Limb (tissue), 2 donors: ENCODE measurements at regions not wholly inside any gene's neighbourhood (a gene's known extent, or its start where the extent isn't known, plus 50 kb on each side); places are given as distances from the start of the nearest gene placed in this dataset.
"Not testable (repeated sequence)": the region's sequence is repeated elsewhere in the genome, so short reads cannot be mapped to it uniquely, and the experiment has no call there.

Experiments used
- DNase-seq, 2 donors: peaks; one replicate each; pipeline ENCODE4 v3.0.0-alpha.2; 2016; ENCODE audit errors: extremely low spot score in 2 of 2

DNA sequence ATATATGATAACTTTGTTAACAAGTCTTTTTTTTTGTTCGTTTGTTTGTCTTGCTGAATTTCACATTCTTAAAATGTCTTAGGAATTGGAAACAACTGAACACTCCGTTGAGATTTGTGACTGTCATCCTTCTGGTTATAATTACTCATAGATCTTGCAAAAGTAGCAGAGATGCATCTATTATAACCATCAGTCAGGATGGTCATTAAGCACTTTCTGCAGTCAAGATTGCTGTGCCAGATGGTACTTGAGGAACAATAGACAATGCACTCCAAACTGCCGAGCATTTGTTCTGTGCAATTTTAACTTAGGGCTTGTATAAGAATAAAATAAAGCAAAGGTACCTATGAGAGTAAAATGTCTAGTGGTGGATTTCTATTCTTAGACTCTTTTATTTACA, 710.1 kb upstream of the KCND2 start:
- no peak for DNase-seq

DNA sequence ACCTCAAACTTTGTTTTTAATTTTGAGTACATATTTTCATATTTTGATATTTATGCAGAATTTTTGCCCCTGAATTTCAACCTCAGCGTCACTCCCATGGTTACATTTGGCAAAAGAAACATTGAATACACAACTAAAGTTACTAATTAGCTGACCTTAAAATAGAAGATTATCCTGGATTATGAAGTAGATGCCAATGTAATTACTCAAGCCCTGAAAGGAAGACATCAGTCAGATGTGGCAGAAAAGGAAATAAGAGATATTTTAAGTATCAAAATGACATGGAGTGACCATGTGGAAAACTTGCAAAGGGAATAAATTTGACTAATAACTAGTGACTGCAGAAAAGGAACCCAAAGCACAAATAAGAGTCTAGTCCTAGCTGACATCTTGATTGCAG, 701.3 kb upstream of the KCND2 start:
- no peak for DNase-seq

DNA sequence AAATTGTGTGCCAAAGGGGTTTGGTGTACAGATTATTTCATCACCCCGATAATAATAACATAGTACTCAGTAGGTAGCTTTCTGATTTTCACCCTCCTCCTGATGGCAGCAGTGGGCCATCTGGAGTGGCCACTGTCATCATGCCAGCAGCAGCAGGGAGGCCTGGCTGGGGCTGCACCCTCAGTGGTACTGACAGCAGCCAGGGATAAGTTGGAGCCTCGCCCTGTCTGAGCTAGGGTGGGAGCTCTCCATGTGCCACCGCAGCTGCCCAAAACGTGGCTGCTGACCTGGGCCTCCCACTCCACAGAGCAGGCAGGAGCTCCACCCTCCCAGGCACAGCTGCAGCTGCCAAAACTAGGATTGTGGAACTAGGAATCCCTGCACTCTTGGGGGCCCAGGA, 700.8 kb upstream of the KCND2 start:
- no peak for DNase-seq

DNA sequence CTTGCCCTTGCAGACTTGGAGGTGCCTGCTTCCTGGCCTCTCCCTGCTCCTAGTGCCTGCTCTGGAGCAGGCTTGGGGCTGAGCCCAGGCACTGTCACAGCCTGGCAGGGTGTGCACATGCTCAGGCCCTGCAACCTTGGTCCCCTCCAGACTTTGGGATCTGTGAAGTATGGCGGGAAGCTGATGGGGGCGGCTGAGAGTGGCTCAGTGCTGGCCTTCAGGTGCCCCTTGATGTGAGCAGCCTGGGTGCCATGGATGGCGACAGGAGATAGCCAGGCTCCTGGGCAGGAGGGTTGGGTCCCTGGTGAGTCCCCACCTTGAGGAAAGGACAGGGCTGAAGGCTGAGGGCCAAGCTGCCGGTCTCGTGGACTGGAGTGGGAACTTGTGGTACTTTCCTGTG, 700.4 kb upstream of the KCND2 start:
- DNase-seq: no peak

DNA sequence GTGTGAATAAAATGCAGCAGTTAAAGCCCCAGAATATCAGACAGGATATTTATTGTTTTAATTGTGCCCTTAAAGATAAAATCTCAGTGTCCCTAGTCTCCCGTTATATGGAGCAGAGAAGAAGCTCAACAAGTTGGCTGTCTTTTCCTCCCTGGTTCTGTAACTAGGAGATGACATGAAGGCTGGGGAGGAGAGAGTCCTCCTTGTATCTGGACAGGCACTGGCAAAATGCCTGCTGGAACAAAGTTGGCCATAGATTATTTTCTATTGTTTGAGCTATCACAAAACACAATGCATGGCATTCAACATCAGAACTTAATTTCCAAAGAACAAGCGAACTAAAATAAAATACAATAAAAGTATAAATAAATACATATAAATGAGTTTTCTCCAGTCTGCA, 694.9 kb upstream of the KCND2 start:
- DNase-seq: no peak

DNA sequence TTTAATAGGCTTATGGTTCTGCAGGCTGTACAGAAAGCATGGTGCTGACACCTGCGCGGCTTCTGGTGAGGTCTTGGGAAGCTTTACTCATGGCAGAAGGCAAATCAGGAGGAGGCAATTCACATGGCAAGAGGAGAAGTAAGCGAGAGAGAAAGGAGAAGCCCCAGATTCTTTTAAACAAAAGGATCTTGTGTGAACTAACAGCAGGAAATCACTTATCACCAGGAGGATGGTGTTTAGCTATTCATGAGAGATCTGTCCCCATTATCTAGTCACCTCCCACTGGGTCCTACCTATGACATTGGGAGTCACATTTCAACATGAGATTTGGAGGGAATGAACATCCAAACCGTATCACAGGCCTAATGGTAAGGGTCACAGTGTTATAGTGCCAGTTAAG, 678.0 kb upstream of the KCND2 start:
- DNase-seq: no peak

DNA sequence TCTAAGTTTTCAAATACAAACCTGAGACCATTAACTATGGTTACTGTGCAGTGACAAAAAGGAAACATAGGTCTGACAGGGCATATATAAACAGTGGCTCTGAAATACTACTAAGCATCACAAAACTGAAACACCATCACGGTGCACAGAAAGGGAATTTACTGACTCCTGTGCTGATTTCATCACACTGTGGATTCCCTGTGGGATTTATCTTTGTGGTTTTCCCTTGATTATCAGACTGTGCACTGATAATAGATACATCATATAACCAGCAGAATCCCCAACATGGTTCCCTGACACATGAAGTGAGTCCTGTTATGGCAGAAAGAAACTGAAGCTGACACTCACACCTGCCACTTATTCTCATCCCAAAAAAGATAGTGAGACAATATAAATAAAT, 676.3 kb upstream of the KCND2 start:
- no peak for DNase-seq

DNA sequence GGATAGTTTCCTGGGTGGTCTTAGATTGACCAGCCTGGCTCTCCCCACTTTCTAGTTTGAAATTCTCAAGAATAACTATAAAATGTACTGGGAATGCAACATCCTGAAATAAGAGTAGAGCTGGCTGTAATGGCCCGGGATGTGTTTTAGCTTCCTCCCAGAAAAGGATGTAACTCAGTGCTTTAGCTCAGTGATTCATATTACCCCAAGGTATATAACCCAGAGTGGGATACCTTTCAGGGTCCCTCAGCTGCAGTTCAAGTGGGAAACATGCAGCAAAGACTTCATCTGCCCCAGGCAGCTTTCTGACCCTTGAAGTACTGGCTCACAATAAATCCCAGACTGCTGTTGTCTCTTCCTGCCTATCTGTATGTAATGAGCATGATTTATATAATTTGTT, 666.7 kb upstream of the KCND2 start:
- DNase-seq: no peak

DNA sequence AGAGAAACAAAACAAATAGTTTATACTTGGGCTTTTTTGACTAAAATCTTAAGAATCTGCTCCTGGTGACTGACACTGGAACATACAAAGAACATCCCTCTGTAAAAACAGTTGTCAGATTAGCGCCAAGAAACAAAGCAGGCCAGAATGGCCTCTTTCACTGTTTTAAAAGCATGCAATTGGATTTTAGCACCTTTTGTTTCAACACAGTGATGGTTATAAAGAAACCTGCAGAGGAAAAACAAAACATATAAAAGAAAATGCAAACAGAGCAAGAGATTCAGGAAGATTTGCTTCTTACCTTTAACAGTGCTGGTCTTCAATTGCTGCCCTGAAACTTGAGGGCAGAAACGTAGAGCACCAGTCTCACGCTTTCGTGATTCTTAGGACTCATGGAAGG, 652.2 kb upstream of the KCND2 start:
- DNase-seq: no peak

DNA sequence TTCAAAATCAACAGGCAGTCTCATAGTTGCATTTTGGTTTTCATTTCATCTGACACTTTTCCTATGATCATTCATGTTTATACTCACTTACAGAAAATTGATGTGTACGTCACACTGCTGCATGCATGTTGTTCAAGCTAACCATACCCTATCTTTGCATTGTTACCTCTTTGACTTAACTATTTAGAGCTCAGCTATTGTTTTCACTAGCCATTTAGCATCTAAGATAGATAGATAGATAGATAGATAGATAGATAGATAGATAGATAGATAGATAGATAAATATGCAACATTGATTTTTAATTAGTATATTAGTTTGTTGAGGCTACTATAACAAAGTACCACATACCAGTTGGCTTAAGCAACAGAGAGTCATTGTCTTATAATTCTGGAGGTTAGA, 649.5 kb upstream of the KCND2 start:
- no peak for DNase-seq

DNA sequence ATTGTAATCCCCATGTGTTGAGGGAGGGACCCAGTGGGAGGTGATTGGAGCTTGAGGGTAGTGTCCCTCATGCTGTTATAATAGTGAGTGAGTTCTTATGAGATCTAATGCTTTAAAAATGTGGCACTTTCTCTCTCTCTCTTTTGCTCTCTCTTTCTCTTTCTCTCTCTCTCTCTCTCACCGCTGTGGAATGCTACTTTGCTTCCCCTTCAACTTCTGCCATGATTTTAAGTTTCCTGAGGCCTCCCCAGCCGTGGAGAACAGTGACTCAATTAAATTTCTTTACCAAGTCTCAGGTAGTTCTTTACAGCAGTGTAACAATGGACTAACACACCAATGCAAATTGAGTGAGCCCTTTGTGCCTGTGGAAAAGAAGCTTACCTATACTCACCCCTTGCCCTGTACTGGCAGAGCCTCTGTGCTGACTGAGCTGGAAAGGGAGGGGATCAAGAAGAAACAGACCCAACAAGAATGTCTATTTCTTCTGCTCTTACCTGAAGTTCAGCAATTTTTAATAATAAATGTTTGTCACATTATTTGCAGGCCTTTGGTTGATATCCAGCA, 642.5 kb upstream of the KCND2 start:
- no peak for DNase-seq

DNA sequence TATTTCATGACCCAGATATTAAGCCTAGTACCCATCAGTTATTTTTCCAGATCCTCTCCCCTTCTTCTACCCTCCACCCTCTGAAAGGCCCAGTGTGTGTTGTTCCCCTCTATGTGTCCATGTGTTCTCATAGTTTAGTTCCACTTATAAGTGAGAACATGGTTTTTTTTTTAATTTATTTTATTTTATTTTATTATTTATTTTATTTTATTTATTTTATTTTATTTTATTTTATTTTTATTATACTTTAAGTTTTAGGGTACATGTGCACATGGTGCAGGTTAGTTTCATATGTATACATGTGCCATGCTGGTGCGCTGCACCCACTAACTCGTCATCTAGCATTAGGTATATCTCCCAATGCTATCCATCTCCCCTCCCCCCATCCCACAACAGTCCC, 639.2 kb upstream of the KCND2 start:
- not testable (repeated sequence) for DNase-seq

DNA sequence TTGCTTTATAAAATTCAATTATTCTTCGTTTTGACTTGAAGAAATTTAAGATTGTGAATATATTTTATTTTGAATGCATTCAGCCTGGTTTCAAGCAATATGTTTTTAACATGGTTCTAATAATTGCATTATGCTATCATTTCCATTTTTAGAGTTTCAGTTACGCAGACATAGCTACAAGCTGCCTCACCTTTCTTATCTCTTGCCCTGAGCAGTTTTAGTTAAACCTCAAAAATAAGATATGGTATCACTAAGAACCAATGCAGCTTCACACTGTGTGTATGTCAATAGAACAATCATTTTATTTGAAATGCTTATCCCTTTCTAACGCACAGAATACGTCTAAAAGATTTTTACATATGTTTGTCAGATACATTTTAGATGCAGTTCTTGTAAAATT, 632.6 kb upstream of the KCND2 start:
- DNase-seq: no peak

DNA sequence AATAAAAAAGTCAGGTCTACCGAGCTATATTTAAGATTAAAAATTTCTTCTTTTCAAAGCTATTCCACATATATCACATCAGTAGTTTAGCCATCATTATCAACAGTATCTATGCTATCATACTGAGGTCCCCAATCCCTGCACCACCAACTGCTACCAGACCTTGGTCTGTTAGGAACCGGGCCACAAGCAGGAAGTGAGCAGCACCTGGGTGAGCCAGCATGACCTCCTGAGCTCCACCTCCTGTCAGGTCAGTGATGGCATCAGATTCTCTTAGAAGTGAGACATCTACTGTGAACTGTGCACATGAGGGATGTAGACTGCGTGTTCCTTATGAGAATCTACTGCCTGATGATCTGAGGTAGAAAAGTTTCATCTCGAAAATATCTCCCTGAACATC, 632.1 kb upstream of the KCND2 start:
- no peak for DNase-seq

DNA sequence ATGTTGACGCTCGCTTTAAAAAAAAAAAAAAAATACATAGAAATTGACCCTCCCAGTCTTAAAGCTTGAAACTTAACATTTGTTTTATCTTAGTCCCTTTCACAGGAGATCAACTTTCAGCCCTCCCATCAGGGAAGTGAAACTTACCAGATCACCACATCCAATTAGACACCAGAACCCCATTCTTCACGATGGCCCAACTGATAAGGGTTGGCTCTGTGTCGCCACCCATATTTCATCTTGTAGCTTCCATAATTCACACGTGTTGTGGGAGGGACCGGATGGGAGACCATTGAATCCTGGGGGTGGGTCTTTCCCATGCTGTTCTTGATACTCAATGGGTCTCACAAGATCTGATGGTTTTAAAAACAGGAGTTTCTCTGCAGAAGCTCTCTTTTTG, 629.4 kb upstream of the KCND2 start:
- no peak for DNase-seq

DNA sequence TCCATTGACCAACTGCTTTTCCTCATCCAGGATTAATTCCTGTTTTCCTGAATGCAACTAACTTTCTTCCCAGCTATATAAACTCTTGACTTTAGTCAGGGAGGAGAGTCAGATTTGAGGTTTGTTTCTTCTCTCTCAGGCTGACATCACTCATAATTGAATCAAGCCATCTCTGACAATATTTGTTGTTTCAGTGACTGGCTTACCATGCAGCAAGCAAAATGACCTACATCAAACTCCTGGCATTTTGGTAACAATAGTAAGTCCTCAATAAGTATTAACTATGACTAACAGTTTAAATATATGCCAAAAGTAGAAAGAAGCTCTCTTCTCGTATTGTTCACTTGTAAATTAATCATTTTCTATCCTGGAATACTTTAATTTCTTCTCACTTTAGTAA, 625.7 kb upstream of the KCND2 start:
- no peak for DNase-seq

DNA sequence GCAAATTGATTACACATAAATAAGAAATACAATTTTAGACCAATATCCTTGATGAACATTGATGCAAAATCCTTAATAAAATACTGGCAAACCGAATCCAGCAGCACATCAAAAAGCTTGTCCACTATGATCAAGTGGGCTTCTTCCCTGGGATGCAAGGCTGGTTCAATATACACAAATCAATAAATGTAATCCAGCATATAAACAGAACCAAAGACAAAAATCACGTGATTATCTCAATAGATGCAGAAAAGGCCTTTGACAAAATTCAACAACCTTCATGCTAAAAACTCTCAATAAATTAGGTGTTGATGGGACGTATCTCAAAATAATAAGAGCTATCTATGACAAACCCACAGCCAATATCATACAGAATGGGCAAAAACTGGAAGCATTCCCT, 624.2 kb upstream of the KCND2 start:
- not testable (repeated sequence) for DNase-seq

DNA sequence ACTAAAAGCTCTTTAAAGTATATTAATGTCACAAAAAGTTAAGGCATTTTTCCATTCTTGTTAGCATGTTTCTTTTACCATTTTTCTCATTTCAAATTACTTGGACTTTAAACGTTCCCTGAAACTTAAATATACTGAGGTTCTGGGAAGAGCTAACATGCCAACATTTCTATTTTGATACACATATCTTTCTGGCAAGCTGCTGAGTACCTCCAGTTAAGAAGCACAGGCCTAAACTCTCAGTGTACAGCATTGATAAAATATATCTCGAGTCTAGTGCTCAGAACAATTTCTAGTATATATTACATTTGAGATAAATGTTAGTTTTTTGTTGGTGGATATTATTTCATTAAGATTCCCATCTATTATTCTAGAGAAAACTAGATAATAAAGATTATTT, 612.9 kb upstream of the KCND2 start:
- DNase-seq: no peak

DNA sequence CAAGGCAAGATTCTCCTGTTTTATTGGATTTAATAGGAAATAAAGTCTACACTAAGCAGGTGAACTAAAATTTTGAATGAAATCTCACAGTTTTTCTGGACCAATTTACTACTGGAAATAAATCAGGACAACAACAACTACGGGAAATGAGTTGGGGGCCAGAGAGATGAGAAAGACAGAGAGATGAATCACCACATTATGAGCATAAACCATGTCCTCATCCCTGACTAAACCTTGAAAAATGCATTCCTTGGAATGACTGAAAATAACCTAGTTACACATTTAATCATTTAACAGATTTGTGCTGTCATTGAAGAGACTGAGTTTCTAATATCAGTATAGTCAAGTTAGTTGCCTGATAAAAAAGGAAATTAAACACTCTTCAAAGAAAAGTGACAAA, 608.4 kb upstream of the KCND2 start:
- DNase-seq: no peak

DNA sequence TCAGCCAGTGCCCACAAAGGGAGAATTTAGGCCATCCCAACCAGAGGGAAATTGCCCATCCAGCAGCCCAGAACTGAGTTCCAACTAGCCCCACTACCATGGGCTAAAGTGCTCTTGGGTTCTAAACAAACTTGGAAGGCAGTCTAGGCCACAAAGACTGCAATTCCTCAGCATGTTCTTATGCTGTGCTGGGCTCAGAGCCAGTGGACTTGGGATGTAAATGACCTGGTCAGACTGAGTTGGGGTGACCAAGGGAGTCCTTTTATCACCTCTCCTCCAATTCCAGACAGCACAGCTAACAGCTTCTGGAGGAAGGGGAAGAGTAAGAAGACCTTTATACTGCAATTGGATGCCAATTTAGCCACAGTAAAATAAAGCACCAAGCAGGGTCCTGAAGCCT, 607.2 kb upstream of the KCND2 start:
- no peak for DNase-seq

DNA sequence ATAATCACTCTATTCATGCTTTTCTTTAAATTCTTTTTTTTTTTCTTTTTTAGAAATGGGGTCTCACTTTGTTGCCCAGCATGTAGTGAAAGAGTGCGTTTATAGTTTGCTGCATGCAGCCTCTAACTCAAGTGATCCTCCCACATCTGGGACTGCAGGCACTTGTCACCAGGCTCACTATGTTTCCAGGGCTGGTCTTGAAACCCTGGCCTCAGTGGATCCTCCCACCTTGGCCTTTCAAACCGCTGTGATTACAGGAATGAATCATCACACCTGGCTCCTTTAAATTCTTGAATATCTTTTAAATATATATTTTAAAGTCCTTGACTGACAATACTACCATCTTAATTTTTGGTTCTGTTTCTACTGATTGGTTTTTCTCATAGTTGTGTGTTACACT, 591.6 kb upstream of the KCND2 start:
- DNase-seq: no peak

DNA sequence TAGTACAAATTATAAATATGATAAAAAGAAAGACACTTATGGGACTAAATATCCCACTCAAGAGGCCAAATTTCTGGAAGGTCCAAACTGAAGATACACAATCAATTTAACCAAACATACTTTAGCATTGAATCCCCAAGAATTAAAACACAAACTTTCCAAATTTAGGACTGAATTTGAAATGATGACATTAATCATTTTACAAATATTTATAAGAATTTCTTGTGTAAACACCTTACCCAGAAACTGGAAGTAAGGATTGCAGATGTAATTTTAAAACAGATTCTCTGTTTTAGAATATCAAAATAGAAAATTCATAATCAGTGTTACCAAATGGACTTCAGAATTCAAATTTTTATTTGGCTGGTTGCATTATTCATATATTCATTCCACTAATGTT, 588.2 kb upstream of the KCND2 start:
- no peak for DNase-seq

DNA sequence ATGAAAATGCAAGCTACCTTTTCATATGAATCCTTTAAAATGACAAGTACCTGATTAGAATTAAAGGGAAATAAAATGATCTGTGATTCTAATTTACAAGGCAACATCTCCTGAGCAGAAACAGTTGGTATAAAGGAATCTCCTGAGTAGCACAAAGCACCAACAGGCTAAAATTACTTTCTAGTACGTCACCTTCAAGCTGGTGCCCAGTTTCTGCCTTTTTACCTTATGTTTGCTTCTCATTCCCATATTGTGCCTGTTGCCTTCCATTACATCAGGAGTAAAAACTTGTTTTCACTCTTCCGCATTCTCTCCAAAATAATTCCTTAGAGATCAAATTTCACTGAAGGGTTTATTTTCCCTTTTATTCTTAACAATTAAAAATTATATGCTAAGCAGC, 587.1 kb upstream of the KCND2 start:
- DNase-seq: no peak

DNA sequence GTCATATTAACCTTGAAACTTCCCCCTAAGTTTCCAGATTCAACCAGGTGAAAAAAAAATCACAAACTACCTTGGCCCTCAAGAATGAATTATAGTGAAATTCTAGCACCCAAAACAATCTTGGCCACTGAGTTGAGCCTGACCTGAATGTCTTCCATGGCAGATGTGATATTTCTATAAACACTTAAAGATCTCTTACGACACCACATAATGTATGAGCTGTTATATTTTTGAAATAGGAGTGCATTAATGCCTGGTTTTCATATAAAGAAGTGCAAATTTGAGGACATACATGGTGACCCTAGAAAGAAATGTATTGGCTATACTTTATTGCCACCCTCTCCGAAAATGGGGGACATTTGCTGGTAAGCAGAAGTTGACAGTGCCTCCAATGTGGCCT, 584.1 kb upstream of the KCND2 start:
- DNase-seq: no peak

DNA sequence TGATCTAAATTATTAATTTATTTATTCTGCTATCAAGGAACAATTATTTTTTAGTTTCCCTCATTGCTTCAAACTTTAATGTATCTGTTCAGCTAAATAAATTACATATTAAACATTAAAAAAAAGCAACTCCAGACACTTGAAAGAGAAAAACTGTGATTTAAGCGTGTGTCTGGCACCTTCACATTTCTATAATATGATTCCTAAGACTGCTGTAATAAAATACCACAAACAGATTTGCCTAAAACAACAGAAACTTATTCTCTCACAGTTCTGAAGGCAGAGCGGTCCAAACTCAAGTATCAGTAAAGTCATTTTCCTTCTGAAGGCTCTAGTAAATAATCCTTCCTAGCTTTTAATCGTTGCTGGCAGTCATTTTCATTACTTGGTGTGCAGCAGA, 580.4 kb upstream of the KCND2 start:
- DNase-seq: no peak
